IPS-18a (cell line): ENCODE measurements at regions not wholly inside any gene's neighbourhood (a gene's known extent, or its start where the extent isn't known, plus 50 kb on each side); places are given as distances from the start of the nearest gene placed in this dataset.

ENCODE experiments used
- H3K27ac ChIP-seq: one replicate; pipeline ENCODE4 v1.5.1; 2013; ENCODE audit warnings: low read length
- H3K27me3 ChIP-seq: one replicate; pipeline ENCODE4 v1.6.1; 2013; ENCODE audit warnings: mild to moderate bottlenecking, low read length; ENCODE audit not compliant: control insufficient read depth, insufficient read depth
- H3K36me3 ChIP-seq: one replicate; pipeline ENCODE4 v1.6.1; 2013; ENCODE audit warnings: low read depth, low read length; ENCODE audit not compliant: control insufficient read depth
- H3K4me1 ChIP-seq: one replicate; pipeline ENCODE4 v1.6.1; 2013; ENCODE audit warnings: low read depth, low read length; ENCODE audit not compliant: control insufficient read depth
- H3K4me3 ChIP-seq: one replicate; pipeline ENCODE4 v1.5.1; 2013; ENCODE audit warnings: low read length
- H3K9ac ChIP-seq: one replicate; pipeline ENCODE4 v1.6.1; 2013; ENCODE audit warnings: mild to moderate bottlenecking, low read length, moderate library complexity
- H3K9me3 ChIP-seq: one replicate; pipeline ENCODE4 v1.6.1; 2013; ENCODE audit warnings: low read depth, low read length; ENCODE audit not compliant: control insufficient read depth

- H3K4me1 ChIP-seq, result no peaks in the 10 kb centered on the region
- no peaks in the 10 kb centered on the region for H3K36me3 ChIP-seq
- H3K27ac ChIP-seq, result no peak overlapping the region
- H3K9me3 ChIP-seq, result no peaks in the 10 kb centered on the region
- H3K27me3 ChIP-seq, result no peaks in the 10 kb centered on the region
- no peak overlapping the region for H3K9ac ChIP-seq
- H3K4me3 ChIP-seq, result no peak overlapping the region
Measured at GRCh38 chr11:119942583-119943297, 195.2 kb downstream of the TRIM29 start.

- Histone ChIP-seq H3K36me3 (no peaks in the 10 kb centered on the region), H3K27ac (no peak overlapping the region), H3K27me3 (no peaks in the 10 kb centered on the region), H3K4me1 (no peaks in the 10 kb centered on the region), H3K4me3 (no peak overlapping the region), H3K9me3 (no peaks in the 10 kb centered on the region), H3K9ac (no peak overlapping the region)
Measured at GRCh38 chr11:119941636-119942411, 196.1 kb downstream of the TRIM29 start.

GRCh38 chr11:119941171-119941570, 196.7 kb downstream of the TRIM29 start:
- no peak overlapping the region for H3K27ac ChIP-seq
- H3K9me3 ChIP-seq, result no peaks in the 10 kb centered on the region
- H3K36me3 ChIP-seq, result no peaks in the 10 kb centered on the region
- H3K27me3 ChIP-seq, result no peaks in the 10 kb centered on the region
- H3K4me3 ChIP-seq, result no peak overlapping the region
- H3K4me1 ChIP-seq, result peaks cover 2% of the 10 kb centered on the region
- no peak overlapping the region for H3K9ac ChIP-seq

GRCh38 chr11:119940401-119940976, 197.4 kb downstream of the TRIM29 start:
- Histone ChIP-seq H3K36me3 (no peaks in the 10 kb centered on the region), H3K4me3 (no peak overlapping the region), H3K27ac (no peak overlapping the region)

GRCh38 chr11:119937412-119937811, 200.5 kb downstream of the TRIM29 start:
- no peak overlapping the region for H3K9ac ChIP-seq
- no peaks in the 10 kb centered on the region for H3K9me3 ChIP-seq
- no peaks in the 10 kb centered on the region for H3K36me3 ChIP-seq
- H3K27me3 ChIP-seq, result no peaks in the 10 kb centered on the region
- H3K4me3 ChIP-seq, result no peak overlapping the region
- peaks cover 14% of the 10 kb centered on the region for H3K4me1 ChIP-seq
- no peak overlapping the region for H3K27ac ChIP-seq

More at GRCh38 chr11:119940401-119940976, 197.4 kb downstream of the TRIM29 start:
- H3K4me1 ChIP-seq, result peaks cover 8% of the 10 kb centered on the region
- H3K27me3 ChIP-seq, result no peaks in the 10 kb centered on the region
- H3K9ac ChIP-seq, result no peak overlapping the region
- no peaks in the 10 kb centered on the region for H3K9me3 ChIP-seq

GRCh38 chr11:119936426-119936825, 201.5 kb downstream of the TRIM29 start:
- no peak overlapping the region for H3K27ac ChIP-seq
- no peak overlapping the region for H3K9ac ChIP-seq
- H3K4me3 ChIP-seq, result no peak overlapping the region
- H3K4me1 ChIP-seq, result peaks cover 14% of the 10 kb centered on the region
- no peaks in the 10 kb centered on the region for H3K27me3 ChIP-seq
- no peaks in the 10 kb centered on the region for H3K36me3 ChIP-seq
- no peaks in the 10 kb centered on the region for H3K9me3 ChIP-seq

- Histone ChIP-seq H3K27me3 (no peaks in the 10 kb centered on the region), H3K4me3 (no peak overlapping the region), H3K4me1 (peaks cover 14% of the 10 kb centered on the region), H3K9me3 (no peaks in the 10 kb centered on the region), H3K9ac (no peak overlapping the region), H3K27ac (no peak overlapping the region), H3K36me3 (no peaks in the 10 kb centered on the region)
Measured at GRCh38 chr11:119935349-119935925, 202.5 kb downstream of the TRIM29 start.

- no peak overlapping the region for H3K27ac ChIP-seq
- no peaks in the 10 kb centered on the region for H3K27me3 ChIP-seq
- H3K9me3 ChIP-seq, result no peaks in the 10 kb centered on the region
- H3K4me1 ChIP-seq, result peaks cover 14% of the 10 kb centered on the region
- no peak overlapping the region for H3K9ac ChIP-seq
- no peak overlapping the region for H3K4me3 ChIP-seq
- H3K36me3 ChIP-seq, result no peaks in the 10 kb centered on the region
Measured at GRCh38 chr11:119934866-119935265, 203.0 kb downstream of the TRIM29 start.

- H3K9ac ChIP-seq, result no peak overlapping the region
- H3K9me3 ChIP-seq, result no peaks in the 10 kb centered on the region
- no peak overlapping the region for H3K4me3 ChIP-seq
- H3K36me3 ChIP-seq, result no peaks in the 10 kb centered on the region
- H3K27ac ChIP-seq, result no peak overlapping the region
- H3K4me1 ChIP-seq, result peaks cover 14% of the 10 kb centered on the region
- H3K27me3 ChIP-seq, result no peaks in the 10 kb centered on the region
Measured at GRCh38 chr11:119934267-119934666, 203.6 kb downstream of the TRIM29 start.

- H3K9me3 ChIP-seq, result no peaks in the 10 kb centered on the region
- H3K4me3 ChIP-seq, result no peak overlapping the region
- no peak overlapping the region for H3K27ac ChIP-seq
- no peak overlapping the region for H3K9ac ChIP-seq
- H3K36me3 ChIP-seq, result no peaks in the 10 kb centered on the region
- H3K27me3 ChIP-seq, result no peaks in the 10 kb centered on the region
- peaks cover 14% of the 10 kb centered on the region for H3K4me1 ChIP-seq
Measured at GRCh38 chr11:119933584-119933983, 204.3 kb downstream of the TRIM29 start.

- Histone ChIP-seq H3K36me3 (no peaks in the 10 kb centered on the region), H3K4me3 (no peak overlapping the region), H3K9me3 (no peaks in the 10 kb centered on the region), H3K9ac (no peak overlapping the region), H3K27me3 (no peaks in the 10 kb centered on the region), H3K27ac (no peak overlapping the region), H3K4me1 (peaks cover 14% of the 10 kb centered on the region)
Measured at GRCh38 chr11:119932828-119933562, 204.0 kb upstream of the NECTIN1 start.
